Suppressor macrophage treated with lipopolysaccharide for 1 hour (primary cell): ENCODE measurements at regions not wholly inside any gene's neighbourhood (a gene's known extent, or its start where the extent isn't known, plus 50 kb on each side); places are given as distances from the start of the nearest gene placed in this dataset.
"Not testable (repeated sequence)": the region's sequence is repeated elsewhere in the genome, so short reads cannot be mapped to it uniquely, and the experiment has no call there.

Source experiments
- DNase-seq, 3 donors: peaks; one replicate each; pipeline ENCODE4 v3.0.0-alpha.2; 2020 to 2022

GRCh38 chr4:79213702-79214101 is 112.2 kb downstream of the NAA11 start:
- DNase-seq = no peak

GRCh38 chr4:79213010-79213409 is 112.9 kb downstream of the NAA11 start:
- no peak for DNase-seq

GRCh38 chr4:79212311-79212710 is 113.5 kb downstream of the NAA11 start:
- no peak for DNase-seq

- DNase-seq = no peak
These were observed 114.4 kb downstream of the NAA11 start for GRCh38 chr4:79211490-79211889.

GRCh38 chr4:79210636-79211049 is 115.2 kb downstream of the NAA11 start:
- DNase-seq = no peak

GRCh38 chr4:79209822-79210635 is 115.8 kb downstream of the NAA11 start:
- peak in 1 of 3 donors; percentile 7 for DNase-seq

GRCh38 chr4:79209081-79209480 is 116.8 kb downstream of the NAA11 start:
- DNase-seq = peak in 1 of 3 donors; percentile 10

GRCh38 chr4:79207281-79207680 is 118.6 kb downstream of the NAA11 start:
- DNase-seq = no peak

GRCh38 chr4:79206660-79207059 is 119.2 kb downstream of the NAA11 start:
- no peak for DNase-seq

- DNase-seq = no peak
These were observed 120.7 kb downstream of the NAA11 start for GRCh38 chr4:79205121-79205520.

- DNase-seq = no peak
These were observed 123.9 kb downstream of the NAA11 start for GRCh38 chr4:79201971-79202370.

GRCh38 chr4:79199743-79200142 is 126.1 kb downstream of the NAA11 start:
- DNase-seq = no peak

- no peak for DNase-seq
These were observed 126.8 kb downstream of the NAA11 start for GRCh38 chr4:79198951-79199587.

- DNase-seq = no peak
These were observed 128.4 kb downstream of the NAA11 start for GRCh38 chr4:79197275-79198009.

GRCh38 chr4:79191292-79191691 is 134.6 kb downstream of the NAA11 start:
- not testable (repeated sequence) for DNase-seq

- DNase-seq = no peak
These were observed 140.3 kb downstream of the NAA11 start for GRCh38 chr4:79185526-79186045.

GRCh38 chr4:79184476-79184875 is 141.4 kb downstream of the NAA11 start:
- no peak for DNase-seq

GRCh38 chr4:79182209-79182608 is 143.7 kb downstream of the NAA11 start:
- DNase-seq = no peak

- DNase-seq = no peak
These were observed 144.7 kb downstream of the NAA11 start for GRCh38 chr4:79181190-79181589.

GRCh38 chr4:79178760-79179159 is 147.1 kb downstream of the NAA11 start:
- no peak for DNase-seq

- no peak for DNase-seq
These were observed 148.5 kb downstream of the NAA11 start for GRCh38 chr4:79177388-79177787.

GRCh38 chr4:79176351-79176750 is 149.5 kb downstream of the NAA11 start:
- DNase-seq = no peak

GRCh38 chr4:79175716-79176115 is 150.1 kb downstream of the NAA11 start:
- DNase-seq = no peak
